Activated effector memory CD4-positive, alpha-beta T cell treated with anti-CD3 and anti-CD28 coated beads, Interleukin-2, amount 50 U/mL, for 16 hours (primary cell): ENCODE measurements at regions not wholly inside any gene's neighbourhood (a gene's known extent, or its start where the extent isn't known, plus 50 kb on each side); places are given as distances from the start of the nearest gene placed in this dataset.

Experiments used
- DNase-seq: peaks from one replicate; pipeline ENCODE4 v3.0.0-alpha.2; 2020

DNA sequence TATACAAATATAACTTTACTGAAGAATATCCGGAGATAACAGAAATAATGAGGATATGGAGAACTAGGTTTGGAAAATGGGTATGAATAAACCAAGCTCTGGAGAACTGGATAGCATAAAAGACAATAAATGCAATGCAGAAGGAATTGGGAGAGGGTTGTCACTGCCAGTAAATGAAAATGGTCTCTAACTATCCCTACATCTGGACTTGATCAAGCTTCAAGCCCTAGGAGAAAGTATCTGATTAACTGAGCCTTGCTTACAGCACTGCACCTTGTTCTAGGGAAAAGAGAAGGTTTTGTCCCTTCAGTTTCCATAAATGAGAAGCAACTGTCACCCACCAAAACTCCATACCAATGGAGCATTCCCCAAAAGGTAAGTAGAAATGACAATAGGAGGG lies 514.6 kb upstream of the ZEB2 start:
- DNase-seq: no peak

DNA sequence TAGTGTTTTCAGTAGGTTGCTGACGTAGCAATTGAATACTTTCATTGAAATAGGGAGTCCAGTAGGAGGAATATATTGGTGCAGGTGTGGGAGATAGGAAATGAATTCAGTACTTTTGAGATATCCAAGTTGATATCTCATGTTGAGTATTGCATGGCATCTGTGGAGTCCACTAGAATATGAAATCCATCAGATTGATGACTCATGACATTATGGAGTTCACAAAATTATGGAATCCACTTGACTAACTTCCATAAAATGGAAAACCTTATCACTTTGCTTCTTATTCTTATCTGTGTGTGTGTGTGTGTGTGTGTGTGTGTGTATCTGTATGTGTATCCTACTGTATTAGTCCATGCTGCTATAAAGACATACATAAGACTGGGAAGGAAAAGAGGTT lies 513.5 kb upstream of the ZEB2 start:
- no peak for DNase-seq

- no peak for DNase-seq
Observed at GRCh38 chr2:145032791-145033190, 512.9 kb upstream of the ZEB2 start.

GRCh38 chr2:145029873-145030272 lies 510.0 kb upstream of the ZEB2 start:
- DNase-seq: no peak

- no peak for DNase-seq
Observed at GRCh38 chr2:145029081-145029480, 509.2 kb upstream of the ZEB2 start.

GRCh38 chr2:145028101-145028920 lies 508.4 kb upstream of the ZEB2 start:
- no peak for DNase-seq

DNA sequence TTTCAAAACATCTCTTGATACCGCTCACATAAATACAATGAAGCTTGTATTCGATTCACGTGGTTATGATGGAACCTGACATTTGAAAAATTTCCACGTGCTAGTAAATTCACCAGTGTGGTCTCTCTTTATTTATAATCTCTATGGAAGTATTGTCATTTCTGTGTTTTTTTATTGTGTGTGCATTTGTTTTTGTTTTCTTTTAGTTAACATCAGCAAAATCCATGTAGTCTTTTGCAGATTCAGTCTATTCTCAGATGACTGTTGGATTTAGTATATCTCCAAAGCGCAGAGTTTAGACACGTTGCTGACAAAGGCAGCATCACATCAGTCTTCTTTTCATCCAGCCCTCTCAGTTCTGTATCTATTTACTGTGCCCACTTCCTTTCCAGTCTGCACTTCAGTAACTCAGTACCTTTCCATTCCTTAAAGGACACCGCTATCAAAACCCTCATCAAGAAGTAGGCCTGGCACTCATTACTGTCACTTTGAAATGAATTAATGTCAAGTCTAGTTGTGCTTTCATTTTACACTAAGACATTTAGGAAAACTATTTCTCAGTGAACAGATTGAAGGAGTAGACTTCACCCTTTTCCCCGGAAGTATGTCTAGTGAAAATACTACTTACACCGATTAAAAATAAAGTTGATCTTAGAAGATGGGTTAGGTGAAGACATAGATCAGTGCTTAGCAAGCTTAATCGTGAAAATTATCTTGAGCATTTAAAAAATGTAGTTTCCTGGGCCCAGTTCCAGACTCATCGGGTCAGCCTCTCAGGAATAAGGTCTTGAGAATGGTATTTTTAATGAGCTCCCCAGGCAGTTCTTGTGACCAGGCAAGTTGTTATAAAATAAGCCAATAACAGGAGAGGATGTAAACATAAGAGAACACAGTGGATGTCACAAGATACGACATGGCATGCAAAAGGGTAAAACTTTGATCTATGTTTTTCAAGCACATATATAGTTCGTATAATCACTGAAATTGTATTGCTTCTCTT lies 506.8 kb upstream of the ZEB2 start:
- DNase-seq: no peak

DNA sequence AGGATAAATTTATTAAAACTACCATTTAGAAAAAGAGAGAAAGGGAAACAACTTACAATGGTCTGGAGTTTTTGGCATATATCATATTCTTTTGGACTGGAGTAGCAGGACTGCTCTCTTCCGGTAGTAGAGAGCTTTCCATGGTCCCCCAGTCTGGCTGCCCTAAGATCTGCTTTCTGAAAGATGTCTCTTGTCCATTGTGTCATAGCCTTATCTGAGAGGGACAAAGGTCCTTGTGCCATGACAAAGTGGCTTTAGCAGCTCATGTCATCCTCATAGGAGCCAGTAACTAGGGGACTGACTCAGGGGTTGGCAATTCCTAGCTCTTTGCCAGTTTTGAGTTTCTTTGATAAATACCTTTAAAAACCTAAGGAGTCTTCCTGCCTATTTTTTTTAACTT lies 505.5 kb upstream of the ZEB2 start:
- DNase-seq: no peak

- DNase-seq: no peak
Observed at GRCh38 chr2:145023334-145023934, 503.5 kb upstream of the ZEB2 start.

DNA sequence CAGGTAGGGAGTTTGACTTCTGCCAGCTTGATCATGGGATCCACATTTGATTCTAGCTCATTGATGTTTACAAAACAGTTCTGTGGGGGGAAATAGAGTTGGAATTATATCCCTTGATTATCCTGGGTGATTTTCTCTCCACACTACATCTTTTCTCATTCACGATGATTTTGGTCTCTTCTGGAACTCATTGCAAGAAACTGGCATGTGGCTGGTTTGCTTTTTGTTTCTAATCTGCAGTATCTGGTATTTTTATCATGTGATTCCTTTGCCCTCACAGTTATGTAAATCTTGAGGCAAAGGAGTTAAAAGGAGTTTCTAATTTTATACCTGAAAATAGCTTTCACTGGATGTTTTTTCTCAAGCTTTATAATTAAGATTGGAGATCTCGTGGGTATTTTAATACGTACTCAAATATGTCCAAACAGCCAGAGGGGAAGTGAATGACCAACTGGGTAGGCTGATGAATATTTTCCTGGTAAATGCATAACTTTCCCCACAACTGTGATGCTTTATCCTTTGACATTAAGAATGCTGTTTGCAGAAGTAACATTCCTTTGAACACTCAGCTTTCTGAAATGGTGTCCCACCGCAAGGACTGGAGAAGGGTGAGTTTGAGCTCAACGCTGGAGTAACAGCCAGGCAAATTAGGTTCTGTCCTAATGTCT lies 502.9 kb upstream of the ZEB2 start:
- DNase-seq: no peak

GRCh38 chr2:145021962-145022665 lies 502.2 kb upstream of the ZEB2 start:
- DNase-seq: no peak

- DNase-seq: no peak
Observed at GRCh38 chr2:145020694-145021093, 500.8 kb upstream of the ZEB2 start.

GRCh38 chr2:145020139-145020538 lies 500.2 kb upstream of the ZEB2 start:
- no peak for DNase-seq

GRCh38 chr2:145018502-145018901 lies 498.6 kb upstream of the ZEB2 start:
- DNase-seq: no peak

GRCh38 chr2:145017149-145017548 lies 497.2 kb upstream of the ZEB2 start:
- no peak for DNase-seq

GRCh38 chr2:145016711-145017110 lies 496.8 kb upstream of the ZEB2 start:
- DNase-seq: no peak

DNA sequence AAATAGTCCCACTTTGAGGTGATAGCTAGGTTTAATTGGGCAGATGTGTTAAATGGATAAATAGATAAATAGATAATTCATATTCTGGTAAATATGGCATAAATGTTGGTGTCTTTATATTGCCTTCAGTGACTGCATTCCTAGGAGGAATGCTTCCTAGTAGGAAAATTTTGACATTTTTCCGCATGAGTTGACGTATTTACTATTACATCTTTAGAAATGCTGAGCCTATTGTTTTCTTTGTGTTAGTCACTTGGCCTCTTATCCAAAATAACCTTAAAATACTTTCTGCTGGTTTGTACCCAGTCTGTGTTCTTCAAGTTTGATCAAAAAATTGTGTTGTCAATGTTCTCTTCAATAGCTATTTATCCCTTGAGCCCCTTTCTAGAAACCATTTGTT lies 495.6 kb upstream of the ZEB2 start:
- no peak for DNase-seq

GRCh38 chr2:145012806-145013205 lies 492.9 kb upstream of the ZEB2 start:
- DNase-seq: no peak

DNA sequence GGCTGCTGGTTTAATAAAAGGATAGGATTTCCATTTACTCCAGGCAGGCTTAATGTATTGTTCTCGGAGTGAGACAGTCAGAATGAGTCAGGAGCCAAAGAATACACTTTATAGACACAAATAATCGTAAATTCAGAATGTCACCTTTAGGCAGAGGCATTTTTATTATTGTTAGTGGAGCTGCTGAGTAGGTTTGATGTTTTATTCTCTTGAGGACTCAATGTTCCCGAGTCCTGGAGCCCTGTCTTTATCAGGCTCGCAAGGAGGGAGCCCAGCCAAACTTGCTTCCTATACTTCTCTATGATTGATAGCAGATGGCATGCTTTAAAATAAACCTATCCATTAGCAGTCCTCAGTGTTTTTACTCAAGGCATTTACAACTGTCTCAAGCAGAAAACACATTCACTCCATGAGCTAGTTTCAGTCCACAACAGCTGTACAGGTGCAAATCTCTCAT lies 492.3 kb upstream of the ZEB2 start:
- no peak for DNase-seq

DNA sequence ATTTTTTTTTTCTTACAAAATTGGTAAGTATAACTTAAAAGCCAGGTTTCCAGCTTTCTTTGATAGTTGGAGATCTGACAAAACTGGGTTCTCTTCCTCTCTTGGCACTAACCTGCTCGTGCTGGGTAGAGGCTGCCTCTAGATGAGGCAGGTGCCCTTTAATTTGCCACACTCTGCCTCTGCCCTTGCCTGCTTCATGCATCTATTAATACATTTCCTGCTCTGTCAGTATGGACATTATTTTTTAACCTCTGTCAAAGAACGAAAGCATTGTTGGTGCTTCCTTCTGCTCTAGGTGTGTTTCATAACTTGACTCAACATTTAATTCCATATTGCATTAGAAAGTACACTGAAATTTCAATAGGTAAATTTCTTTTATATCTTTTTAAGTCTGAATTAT lies 490.7 kb upstream of the ZEB2 start:
- no peak for DNase-seq

DNA sequence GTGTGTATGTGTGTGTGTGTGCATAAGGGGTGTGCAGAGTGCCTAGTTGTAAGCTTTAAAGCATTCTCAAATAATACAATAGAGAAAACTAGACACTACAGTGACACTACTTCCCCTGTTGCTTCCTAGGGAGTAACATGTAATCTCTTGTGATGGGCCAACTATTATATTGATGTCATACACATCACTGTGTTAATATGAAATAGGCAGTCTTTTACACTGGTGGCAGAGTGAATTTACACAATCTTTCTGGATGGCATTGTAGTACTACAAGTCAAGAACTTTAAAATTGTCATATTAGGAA lies 488.0 kb upstream of the ZEB2 start:
- DNase-seq: no peak
